ENCODE measurements at regions not wholly inside any gene's neighbourhood (a gene's known extent, or its start where the extent isn't known, plus 50 kb on each side); places are given as distances from the start of the nearest gene placed in this dataset.

- no peak for TF ChIP-seq CTCF (IDR thresholded peaks at IDR 0.05)
- TF ChIP-seq POLR2A (IDR thresholded peaks at IDR 0.05), result no peak
Measured at GRCh38 chr3:177499779-177500423, 302.6 kb upstream of the TBL1XR1 start.

Data from testis (tissue), 2 donors.